GM12878 (cell line): ENCODE measurements at regions not wholly inside any gene's neighbourhood (a gene's known extent, or its start where the extent isn't known, plus 50 kb on each side); places are given as distances from the start of the nearest gene placed in this dataset.

Experiments
- BRCA1 ChIP-seq: IDR thresholded peaks from 2 replicates; pipeline ENCODE4 v1.6.1; 2011; ENCODE audit warnings: low read depth, low read length, improper control_type of control experiment
- CHD4 ChIP-seq: fragments of 200-600 bp; sonication (generic); IDR thresholded peaks from 2 replicates; pipeline ENCODE4 v1.6.1; 2016; ENCODE audit warnings: mild to moderate bottlenecking
- ETV6 ChIP-seq, 2 experiments: fragments of 450-650 bp in 1 of 2; IDR thresholded peaks in 1 of 2; conservative IDR thresholded peaks in 1 of 2; 2 replicates each; pipeline ENCODE4 v1.6.1; 2014; ENCODE audit warnings: antibody characterized with exemption in 1 of 2, borderline replicate concordance in 1 of 2, low read depth in 1 of 2, mild to moderate bottlenecking in 1 of 2, moderate library complexity in 1 of 2
- PML ChIP-seq: IDR thresholded peaks from 2 replicates; pipeline ENCODE4 v1.6.1; 2012; ENCODE audit warnings: low read length, inconsistent platforms
- POU2F2 ChIP-seq: IDR thresholded peaks from 3 replicates; pipeline ENCODE4 v1.6.1; 2011; ENCODE audit warnings: low read depth, mild to moderate bottlenecking, low read length, borderline replicate concordance
- SIN3A ChIP-seq: IDR thresholded peaks from 2 replicates; pipeline ENCODE4 v1.6.1; 2012; ENCODE audit warnings: low read depth, low read length, improper control_type of control experiment
- SMAD1 ChIP-seq: fragments of 450-650 bp; IDR thresholded peaks from 2 replicates; pipeline ENCODE4 v1.6.1; 2018; ENCODE audit warnings: mild to moderate bottlenecking, low read depth; ENCODE audit not compliant: partially characterized antibody
- SP1 ChIP-seq: IDR thresholded peaks from one replicate; pipeline ENCODE4 v1.6.1; 2011; ENCODE audit warnings: low read depth, low read length
- TCF7 ChIP-seq: IDR thresholded peaks from 2 replicates; pipeline ENCODE4 v1.6.1; 2014; ENCODE audit warnings: antibody characterized with exemption, borderline replicate concordance
- ZNF687 ChIP-seq: fragments of 450-650 bp; IDR thresholded peaks from 2 replicates; pipeline ENCODE4 v1.6.1; 2017; ENCODE audit warnings: mild to moderate bottlenecking, moderate library complexity

GRCh38 chr9:113788616-113789330 is 87.3 kb upstream of the ZNF618 start (continued):
- TF ChIP-seq SIN3A (no peak), TCF7 (no peak), SP1 (no peak), CHD4 (no peak), PML (no peak), POU2F2 (no peak), BRCA1 (no peak), ETV6 (conservative IDR thresholded peaks at IDR 0.05 in 1 of 2, IDR thresholded peaks at IDR 0.05 in 1 of 2; ENCODE audit: borderline replicate concordance in 1 of 2, low read depth in 1 of 2) (no peak), SMAD1 (no peak), ZNF687 (no peak)
